GM19240 (cell line): ENCODE measurements at regions not wholly inside any gene's neighbourhood (a gene's known extent, or its start where the extent isn't known, plus 50 kb on each side); places are given as distances from the start of the nearest gene placed in this dataset.
"Not testable (repeated sequence)": the region's sequence is repeated elsewhere in the genome, so short reads cannot be mapped to it uniquely, and the experiment has no call there.

ENCODE experiments used
- DNase-seq: peaks from one replicate; pipeline ENCODE4 v3.0.0; 2011; ENCODE audit warnings: low spot score; ENCODE audit not compliant: insufficient read length

DNA sequence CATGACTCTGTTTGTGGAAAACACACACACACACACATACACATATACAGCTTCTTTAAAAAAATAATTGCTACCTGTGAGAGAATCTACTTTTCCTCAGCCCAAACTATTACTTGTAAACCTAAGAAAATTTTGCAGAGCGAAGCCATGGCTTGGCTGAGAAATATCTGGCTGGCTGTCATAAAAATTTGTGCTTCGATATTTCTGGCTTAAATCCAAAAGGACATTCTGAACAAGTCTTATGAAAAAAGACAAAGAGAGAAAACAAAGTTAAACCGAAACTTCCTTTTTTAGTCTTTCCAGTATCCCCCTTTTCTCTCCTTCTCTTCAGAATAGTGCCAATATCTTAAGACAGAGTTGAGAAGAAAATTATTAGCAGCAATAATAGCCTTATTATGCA lies 2048.0 kb downstream of the SUCLG1 start:
- no peak for DNase-seq

DNA sequence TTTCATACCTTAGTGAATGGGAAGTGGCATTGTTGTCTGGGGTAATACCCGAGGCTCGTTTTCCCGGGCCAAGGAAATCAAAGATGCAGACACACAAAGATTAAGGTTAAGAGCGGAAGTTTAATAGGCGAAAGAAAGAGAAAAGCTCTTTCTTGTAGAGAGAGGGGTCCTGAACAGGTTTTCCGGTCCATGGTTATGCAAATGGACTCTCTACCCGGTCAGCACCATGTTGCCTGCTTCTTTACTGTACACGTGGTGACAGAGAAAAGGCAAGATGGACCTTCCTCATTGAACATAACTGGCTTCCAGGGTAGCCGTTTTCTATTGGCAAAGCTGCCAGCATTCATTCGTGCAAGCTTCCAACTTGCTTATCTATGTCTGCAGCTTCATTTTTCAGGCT lies 2063.5 kb downstream of the SUCLG1 start:
- no peak for DNase-seq

DNA sequence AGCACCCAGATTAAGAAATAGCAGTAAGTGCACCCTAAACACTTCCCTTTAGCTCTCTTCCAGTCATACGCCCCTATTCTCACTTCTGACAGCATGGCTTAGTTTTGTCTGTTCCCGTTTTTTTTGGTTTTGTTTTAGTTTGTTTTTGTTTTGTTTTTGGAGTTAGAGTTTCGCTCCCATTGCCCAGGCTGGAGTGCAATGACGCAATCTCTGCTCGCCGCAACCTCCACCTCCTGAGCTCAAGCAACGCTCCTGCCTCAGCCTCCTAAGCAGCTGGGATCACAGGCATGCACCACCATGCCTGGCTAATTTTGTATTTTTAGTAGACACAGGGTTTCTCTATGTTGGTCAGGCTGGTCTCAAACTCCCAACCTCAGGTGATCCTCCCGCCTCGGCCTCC lies 2067.7 kb downstream of the SUCLG1 start:
- no peak for DNase-seq

DNA sequence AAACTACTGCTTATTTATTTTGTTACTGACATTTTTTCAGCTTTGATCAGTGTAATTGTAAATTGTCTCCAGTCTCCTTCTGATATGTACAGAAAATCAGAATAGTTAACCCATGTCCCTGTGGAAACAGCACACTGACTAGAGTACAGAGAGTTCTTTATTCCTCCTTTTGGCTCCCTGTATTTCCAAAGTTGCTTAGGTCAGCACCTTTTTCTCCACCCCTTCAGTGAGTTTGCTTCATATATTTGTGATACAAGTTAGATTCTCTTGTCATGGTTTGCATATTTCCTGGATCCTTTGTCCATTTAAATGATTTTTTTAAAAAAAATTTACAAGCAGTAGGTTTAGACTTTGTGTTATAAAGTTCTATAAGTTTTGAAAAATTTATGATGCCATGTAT lies 2051.1 kb upstream of the LRRTM1 start:
- DNase-seq: no peak

DNA sequence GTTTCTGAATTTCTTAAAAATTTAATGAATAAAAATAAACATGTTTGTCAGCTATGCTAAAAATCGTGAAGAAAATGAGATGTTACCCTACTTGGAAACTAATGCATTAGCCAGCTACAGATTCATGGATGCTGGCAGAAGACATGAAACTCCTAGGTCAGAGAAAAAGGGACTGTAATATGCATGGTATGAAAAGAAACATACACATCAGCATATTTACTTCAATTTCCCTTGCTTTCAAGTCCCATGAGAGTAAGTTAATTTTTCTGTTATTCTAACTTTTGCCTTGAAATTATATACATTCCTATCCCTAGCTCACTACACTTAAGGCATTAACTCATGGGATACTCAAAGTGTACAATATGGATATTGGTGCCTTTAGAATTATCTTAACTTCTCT lies 2041.4 kb upstream of the LRRTM1 start:
- no peak for DNase-seq

DNA sequence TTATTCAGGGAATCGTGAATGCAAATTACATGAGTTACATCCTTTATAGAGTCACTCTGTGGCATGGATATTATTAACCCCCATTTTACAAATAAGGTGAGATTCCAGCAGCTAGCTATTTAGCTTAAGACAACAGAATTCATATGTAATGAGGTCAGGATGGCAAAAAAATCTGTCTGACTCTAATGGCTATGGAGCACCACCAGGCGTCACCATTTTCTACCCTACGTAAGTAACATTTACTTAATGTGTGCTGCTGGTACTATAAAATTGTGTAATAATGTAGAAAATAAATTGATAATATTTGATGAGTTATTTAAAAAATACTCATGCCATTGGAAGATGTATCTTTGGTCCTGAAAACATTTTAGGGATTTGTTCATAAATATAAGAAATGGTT lies 2040.1 kb upstream of the LRRTM1 start:
- no peak for DNase-seq

DNA sequence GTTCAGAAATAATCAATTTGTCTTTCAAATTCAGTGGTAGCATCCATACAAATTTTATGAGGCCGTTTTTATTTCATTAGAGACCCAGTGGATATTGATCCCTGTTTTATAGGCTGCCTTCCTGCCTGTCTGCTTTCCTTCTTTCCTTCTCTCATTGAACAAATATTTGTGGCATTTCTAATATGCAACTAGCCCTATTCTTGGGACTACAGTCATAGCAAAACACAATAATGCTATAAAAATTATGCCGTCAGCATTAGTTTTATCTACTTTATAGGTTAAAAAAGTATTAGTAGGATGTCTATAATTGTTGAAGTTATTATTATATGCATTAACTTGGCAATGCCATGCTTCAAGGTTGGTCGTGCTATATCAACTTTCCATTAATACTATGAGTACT lies 2037.8 kb upstream of the LRRTM1 start:
- DNase-seq: no peak

DNA sequence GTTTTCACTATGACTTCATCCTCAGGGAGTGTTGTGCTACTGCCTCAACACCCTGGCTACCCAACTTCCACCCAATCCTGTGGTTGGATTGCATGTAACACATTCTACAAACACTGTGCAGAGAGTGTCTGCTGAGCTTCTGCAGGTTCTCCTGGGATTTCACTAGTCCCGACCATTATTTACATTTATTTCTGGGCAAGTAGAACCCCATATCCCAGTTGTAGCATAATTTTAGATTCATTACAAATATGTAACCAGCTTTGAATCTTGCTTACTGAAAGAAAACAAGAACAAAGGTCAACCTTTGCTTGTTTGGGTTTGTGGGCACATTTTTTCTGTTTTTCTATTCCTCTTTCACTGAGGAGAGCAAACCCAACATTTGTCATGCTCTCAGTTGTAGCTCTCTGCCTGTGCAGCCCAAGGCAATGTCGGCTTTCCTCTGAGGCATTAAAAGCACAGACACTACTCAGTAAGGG lies 2036.1 kb upstream of the LRRTM1 start:
- no peak for DNase-seq

DNA sequence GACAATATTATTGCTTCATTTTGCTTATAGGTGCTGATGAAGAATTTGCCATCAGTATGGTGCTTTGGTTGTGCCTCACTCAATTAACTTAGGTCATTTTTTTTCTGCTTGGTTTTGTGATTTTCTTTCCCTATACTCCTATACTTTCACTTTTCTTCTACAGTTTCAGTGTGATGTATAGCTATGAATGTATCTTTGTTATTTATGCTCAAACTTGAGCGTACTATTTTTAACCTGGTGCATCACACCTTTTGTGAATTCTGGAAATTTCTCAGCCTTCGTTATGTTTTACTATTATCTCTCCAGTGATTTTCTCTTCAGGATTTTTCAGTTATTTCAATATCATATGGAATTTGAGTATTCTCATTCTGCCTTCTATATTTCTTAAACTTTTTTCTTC lies 2035.3 kb upstream of the LRRTM1 start:
- DNase-seq: no peak

DNA sequence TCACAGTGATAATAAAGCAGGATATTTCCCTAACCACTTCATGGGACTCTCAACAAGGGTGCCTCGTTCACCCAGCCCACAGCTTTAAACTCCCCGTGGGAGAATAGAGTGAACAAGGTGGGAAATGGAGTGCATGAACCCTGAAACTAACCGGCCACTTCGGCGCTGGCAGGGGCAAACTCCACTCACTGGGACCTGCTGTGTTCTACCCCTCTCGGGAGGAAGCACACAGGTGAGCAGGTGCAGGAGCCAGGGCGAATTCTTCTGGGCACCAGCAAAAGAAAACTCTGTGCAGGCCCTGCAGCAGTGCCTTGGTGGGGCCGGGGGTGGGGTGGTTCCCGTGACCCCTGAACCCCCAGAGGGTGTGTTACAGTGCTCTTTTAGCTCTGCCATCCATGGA lies 2029.1 kb upstream of the LRRTM1 start:
- DNase-seq: no peak

DNA sequence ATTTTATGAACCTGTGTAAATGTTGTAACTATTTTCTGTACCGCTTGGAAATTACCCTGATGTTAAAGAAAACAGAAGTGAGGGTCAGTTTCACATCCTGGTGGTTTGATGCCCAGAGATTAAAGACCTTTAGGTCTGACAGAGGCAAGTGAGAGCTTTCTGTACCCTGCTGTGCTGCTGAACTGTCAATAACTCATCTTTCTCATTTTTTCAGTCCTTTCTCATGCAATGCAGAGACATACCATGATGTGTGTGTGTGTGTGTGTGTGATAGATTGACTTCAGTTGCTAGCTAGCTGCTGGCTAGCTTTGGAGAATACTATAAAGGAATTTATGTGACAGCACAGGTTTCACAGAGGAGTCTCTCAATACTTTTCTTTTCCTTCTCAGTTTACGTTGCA lies 2025.6 kb upstream of the LRRTM1 start:
- no peak for DNase-seq

DNA sequence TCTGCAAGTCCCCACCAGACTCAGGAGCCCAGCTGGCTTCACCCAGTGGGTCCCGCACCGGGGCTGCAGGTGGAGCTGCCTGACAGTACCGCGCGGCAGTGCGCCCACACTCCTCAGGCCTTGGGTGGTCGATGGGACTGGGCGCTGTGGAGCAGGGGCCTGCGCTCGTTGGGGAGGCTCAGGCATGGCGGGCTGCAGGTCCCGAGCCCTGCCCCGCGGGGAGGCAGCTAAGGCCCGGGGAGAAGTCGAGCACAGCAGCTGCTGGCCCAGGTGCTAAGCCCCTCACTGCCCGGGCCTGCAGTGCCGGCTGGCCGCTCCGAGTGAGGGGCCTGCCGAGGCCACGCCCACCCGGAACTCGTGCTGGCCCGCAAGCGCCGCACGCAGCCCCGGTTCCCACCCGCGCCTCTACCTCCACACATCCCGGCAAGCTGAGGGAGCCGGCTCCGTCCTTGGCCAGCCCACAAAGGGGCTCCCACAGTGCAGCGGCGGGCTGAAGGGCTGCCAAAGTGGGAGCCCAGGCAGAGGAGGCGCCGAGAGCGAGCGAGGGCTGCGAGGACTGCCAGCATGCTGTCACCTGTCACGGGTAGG lies 2021.7 kb upstream of the LRRTM1 start:
- DNase-seq: not testable (repeated sequence)

DNA sequence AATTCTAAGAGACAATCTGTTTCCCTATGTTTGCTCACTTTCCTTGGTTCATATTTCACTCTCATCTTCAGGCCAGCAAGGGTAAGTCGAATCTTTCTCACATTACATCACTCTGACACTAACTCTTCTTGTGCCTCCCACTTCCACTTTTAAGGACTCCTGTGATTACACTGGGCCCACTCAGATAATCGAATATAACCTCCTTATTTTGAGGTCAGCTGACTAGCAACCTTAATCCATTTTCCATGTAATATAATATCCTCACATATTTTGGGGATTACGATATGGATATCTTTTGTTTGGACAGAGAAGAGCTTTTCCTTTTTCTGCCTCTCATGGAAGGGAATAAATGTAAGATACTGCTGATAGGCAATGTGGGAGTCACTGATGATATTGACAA lies 2015.7 kb upstream of the LRRTM1 start:
- no peak for DNase-seq

DNA sequence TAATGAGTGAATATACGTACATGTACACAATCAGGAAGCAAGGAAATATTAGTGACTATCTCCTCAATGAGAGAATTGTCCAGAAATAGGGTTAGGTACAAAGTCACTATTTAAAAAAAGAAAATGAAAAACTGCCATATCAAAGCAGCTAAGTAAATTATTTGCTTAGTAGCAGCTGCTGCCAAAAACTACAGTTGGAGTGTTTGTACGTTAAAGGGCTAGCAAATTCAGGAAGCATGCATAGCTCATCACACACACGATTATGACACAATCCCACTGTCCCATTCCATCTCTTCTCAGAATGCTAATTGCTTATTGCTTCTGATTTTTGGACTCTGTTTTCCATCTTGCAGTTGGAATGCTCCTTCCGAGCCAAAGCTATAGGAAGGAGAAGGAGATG lies 2012.5 kb upstream of the LRRTM1 start:
- no peak for DNase-seq

DNA sequence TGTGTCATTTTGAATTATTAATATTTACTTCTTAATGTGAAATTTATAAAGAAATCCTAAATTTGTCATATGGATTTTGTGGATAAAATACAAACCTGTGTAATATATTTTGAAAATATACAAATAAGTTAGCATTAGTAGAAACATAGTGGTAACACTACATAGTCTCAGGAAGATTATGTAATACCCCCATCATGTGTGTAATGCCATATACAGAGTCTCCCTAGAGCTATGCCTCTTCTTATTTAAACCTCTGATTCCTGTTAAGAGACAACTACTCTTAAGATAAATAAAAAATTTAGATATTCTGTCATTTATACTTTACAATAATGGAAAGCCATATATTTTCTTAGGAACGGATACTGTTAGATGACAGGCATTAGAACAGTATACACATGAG lies 2012.0 kb upstream of the LRRTM1 start:
- DNase-seq: no peak

DNA sequence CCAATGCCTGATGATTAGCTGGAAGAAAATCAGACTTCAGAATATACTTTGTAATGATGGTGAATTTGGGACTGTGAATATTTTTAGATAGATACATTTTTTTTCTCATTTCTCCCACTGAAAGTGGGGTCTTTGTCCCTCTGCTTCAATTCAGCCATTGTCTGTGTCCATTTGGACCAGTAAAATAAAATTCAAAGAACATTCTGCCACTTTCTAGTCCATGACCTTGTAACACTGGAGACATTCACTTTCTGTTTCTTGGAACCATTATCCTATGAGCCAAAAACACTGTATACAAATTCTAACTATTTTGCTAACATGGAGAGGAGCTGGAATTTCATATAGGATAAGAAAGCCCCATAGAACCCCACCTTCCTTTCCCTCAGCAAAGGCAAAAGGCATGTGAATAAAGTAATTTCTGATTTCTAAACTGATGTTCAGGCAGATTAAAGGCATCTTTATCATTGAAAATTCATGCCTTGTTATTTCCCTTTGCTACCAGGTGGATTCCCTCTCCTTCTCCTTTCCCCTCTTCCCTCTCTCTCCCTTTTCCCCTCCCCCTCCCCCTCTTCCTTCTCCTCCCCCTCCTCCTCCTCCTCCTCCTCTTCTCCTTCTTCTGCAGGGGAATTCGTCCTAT lies 2010.4 kb upstream of the LRRTM1 start:
- DNase-seq: no peak

DNA sequence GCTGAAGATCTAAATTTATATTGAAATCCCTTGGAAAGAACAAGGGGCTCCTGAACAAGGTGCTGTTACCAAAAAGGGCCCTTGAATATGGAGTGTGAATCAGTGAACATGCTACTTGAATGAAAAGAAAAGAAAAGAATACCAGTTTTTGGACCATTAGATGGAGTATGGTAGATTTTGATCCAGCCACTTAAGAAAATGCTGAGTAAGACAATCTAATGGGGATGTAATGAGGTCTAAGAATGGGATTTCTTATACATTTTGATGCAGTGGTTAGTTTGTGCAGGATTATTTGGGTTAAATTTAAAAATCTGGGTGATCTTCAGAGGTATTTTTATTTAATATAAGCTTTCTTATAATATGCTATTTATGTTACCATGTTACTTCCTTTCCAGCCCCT lies 2003.0 kb upstream of the LRRTM1 start:
- DNase-seq: no peak

DNA sequence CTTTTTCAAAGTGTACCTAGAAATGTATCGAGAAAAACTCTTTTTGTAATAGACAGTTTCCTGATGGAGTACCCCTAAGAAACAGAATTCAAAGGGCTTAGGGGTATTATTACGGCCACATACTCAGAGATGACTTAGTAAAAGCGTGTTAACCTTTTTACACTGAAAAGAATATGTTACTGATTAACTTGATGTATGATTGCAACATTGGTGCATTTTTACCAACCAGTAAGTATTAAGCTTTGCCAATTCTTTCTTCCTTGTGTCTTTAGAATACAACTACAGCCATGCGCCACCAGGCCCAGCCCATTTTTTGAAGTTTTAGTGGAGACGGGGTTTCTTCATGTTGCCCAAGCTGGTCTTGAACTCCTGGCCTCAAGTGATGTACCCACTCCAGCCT lies 1997.0 kb upstream of the LRRTM1 start:
- no peak for DNase-seq

DNA sequence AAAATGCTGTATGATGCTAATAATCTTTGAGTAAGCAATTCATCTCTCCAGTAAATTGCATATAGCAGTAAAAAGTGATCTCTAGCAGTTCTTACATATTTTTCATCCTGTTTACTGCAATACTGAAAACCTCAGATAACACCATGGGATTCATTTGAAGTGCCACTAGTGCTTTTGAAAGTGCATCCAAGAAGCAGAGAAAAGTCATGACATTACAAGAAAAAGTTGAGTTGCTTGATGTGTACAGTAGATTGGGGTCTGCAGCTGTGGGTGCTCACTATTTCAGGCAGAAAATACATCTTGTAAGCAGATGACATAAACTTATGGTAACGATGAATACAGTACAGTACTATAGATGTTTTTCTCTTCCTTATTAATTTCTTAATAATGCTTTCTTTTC lies 1984.9 kb upstream of the LRRTM1 start:
- no peak for DNase-seq

DNA sequence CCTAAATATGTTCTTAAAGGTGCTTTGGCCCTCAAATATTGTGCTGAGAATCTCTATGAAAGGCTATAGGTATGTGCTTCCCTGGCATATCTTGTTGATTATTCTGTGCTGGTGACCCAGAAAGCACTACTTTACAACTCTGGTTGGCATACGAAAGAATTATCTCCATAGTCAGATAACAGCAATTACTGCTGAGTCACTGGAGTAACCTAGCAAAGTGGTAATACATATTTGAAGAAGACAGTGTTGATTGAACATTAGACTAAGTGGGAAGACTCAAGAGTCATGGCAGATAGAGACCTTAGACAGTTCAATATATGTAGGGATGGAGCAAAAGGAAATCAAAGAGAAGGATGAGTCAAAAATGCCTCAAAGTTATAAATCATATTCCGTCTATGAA lies 1978.5 kb upstream of the LRRTM1 start:
- DNase-seq: no peak

DNA sequence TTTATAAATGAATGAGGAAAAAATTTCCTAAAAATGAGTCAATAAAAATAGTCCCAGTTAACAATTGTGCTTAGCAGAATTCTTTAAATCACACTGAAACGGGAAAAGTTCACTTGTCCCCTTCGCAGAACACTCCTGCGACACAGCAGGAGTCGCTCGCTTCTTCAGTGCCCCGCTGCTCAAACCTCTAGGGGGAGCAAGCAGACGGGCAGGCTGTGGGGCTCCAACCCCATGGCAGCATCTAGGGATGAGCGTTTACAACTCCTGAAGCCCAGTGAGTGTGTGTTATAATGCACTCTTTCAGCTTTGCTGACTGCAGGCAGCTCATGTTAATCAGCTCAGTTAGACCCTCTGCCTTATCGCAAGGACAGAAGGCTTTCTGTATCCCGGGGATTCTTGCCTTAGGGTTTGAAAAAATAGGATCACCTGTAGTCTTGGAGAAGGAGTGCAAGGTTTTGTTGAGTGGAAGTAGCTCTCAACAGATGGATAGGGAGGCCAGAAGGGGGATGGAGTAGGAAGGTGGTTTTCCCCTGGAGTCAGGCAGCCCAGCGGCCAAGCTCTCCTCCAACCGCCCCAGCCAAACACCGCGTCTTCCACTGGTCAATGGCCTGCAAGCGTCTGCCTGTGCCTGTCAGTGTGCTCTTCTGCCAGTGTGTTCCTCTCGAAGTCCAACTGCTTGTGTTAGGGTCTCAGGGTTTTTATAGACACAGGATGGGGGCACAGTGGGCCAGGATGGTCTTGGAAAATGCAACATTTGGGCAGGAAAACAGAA lies 1977.7 kb upstream of the LRRTM1 start:
- DNase-seq: no peak

DNA sequence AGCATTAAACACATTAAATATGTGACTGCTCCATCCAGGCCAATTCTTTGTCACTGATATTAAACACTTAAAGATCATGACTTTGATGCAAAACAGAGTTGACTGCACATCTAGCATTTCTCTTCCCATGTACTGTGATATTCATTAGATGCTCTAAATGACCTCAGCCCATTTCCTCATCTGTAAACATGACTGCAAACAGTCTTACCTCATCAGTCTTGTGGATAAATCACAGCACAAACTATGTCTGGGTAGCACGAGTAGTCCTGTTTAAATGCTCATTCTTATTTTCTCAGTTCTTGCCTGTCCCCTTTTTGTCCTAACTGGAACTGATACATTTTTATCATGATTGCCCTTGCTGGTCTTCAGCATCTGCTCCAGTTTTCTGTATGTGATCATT lies 1974.8 kb upstream of the LRRTM1 start:
- DNase-seq: no peak

DNA sequence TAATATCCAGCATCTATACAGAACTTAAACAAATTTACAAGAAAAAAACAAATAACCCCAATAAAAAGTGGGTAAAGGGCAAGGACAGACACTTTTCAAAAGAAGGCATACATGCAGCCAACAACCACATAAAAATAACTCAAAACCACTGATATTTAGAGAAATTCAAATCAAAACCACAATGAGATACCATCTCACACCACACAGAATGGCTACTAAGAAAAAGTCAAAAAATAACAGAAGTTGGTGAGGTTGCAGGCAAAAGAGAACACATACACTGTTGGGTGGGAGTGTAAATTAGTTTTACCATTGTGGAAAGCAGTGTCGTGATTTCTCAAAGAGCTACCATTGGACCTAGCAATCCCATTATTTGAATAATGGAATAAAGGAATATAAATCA lies 1973.9 kb upstream of the LRRTM1 start:
- DNase-seq: no peak
